Suppressor macrophage treated with lipopolysaccharide for 4 hours (primary cell): ENCODE measurements at regions not wholly inside any gene's neighbourhood (a gene's known extent, or its start where the extent isn't known, plus 50 kb on each side); places are given as distances from the start of the nearest gene placed in this dataset.
"Not testable (repeated sequence)": the region's sequence is repeated elsewhere in the genome, so short reads cannot be mapped to it uniquely, and the experiment has no call there.

Experiments used
- DNase-seq: peaks from one replicate; pipeline ENCODE4 v3.0.0-alpha.2; 2020

DNA sequence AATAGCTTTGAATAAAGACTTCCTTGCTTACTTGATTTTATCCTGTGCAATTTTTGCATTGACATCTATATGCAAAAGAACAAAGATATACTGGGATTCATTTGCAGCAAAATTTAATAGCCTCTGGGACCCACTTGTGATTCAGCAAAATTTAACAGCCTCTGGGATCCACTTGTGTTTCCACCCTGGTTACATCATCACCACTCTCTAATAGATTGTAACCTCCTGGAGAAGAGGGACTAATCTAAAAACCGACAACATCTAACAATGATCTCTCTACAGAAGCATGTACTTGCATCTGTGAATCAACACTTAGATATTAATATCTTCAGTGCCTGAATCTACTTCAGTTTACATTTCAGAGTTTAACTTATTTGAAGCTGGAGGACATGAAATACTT is 202.0 kb upstream of the CPHXL start:
- DNase-seq = no peak

- DNase-seq = no peak
These were observed 202.8 kb upstream of the CPHXL start for GRCh38 chr16:75929046-75929445.

GRCh38 chr16:75931043-75931442 is 204.8 kb upstream of the CPHXL start:
- no peak for DNase-seq

DNA sequence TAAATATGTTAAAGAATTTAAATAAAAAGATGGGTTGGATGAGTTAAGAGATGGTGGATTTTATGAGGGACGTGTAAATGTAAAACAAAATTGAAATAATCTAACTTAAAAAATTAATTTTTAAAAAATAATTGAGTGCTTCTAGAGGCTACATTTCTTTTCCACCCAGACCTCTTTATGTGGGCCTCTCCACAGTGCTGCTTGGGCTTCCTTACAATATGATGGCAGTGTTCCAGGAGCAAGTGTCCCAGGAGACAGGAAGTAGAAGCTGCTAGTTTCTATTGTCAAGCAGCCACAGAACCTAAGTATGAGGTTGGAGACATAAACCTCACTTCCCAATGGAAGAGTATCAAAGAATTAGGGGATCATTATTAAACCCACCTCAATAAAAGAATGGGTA is 205.7 kb upstream of the CPHXL start:
- no peak for DNase-seq

DNA sequence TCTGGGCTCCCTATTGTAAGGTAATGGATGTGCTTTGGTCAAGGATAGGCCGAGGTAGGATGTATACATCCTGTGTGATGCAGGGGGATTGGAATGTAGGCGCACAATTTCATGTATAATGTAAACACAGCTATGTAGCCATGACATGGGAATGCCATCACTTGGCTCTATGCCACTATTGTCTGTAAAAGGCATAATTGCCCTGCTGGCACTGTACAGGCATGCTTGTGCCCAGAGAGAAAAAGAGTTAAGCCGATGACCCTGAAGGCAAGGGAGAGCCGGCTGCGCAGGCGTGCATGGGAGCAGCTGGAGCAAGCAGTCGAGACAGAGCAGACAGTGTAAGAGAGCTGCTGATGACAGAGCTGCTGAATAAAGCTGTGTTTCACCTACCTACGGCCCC is 212.5 kb upstream of the CPHXL start:
- DNase-seq = no peak

DNA sequence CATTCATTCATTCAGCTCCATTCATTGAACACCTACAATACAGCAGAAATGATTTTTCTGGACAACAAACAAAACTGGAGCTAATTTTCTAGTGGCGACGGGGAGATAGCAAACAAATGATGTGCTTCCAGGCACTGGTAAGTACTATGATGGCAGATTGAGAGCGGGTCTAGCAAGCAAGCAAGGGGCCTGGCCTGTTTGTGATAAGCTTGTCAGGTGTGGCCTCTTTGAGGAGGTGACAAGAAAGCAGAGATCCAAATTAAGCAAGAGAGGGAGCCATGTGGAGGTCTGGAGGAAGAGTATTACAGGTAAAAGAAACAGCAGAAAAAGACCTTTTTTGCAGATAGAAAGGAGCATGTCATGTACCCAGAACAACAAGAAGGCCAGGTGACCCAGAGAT is 216.1 kb upstream of the CPHXL start:
- DNase-seq = no peak

DNA sequence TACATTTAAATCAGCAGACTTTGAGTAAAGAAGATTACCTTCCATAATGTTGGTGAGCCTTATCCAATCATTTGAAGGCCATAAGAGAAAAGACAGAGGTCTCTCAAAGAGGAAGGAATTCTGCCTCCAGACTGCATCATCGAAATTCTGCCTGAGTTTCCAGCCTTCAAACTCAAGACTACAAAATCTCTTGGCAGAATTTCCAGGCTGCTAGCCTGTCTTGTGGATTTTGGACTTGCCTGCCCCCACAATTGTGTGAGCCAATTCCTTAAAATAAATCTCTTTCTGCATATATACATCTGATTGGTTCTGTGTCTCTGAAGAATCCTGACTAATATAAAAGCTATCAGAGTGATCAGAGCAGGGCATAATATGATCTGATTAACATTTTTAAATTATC is 216.6 kb upstream of the CPHXL start:
- DNase-seq = no peak

DNA sequence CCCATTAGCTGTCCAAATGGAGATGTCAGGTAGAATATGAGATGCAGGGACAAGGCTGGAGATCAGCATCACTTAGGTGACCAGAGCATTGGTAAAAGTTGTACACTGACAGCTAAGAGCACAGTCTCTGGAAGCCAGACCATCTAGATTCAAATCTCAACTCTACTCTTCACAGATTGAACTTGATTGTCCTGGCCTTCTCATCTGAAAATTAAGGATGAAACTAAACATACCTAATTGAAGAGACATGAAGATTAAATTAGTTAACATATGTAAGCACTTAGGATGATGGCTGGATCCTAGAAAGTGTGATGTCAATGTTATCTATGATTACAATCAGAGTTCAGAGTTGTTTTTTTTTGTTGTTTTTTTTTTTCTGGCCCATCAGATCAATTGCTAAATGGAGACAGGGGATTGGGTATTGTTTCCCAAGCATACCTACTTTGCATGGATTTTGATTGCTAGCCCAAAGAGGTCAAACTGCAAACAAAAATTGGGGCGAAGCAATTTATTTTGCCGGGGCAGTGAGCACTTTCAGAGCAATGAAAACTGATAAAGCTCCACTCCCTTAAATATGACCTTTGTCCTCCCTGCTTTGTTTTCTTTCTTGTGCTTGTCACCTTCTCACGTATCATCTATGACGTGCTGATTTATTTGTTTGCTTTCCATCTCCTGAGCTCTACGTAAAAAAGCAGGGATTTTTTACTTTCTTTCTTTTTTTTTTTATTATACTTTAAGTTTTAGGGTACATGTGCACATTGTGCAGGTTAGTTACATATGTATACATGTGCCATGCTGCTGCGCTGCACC is 217.6 kb upstream of the CPHXL start:
- DNase-seq = no peak

DNA sequence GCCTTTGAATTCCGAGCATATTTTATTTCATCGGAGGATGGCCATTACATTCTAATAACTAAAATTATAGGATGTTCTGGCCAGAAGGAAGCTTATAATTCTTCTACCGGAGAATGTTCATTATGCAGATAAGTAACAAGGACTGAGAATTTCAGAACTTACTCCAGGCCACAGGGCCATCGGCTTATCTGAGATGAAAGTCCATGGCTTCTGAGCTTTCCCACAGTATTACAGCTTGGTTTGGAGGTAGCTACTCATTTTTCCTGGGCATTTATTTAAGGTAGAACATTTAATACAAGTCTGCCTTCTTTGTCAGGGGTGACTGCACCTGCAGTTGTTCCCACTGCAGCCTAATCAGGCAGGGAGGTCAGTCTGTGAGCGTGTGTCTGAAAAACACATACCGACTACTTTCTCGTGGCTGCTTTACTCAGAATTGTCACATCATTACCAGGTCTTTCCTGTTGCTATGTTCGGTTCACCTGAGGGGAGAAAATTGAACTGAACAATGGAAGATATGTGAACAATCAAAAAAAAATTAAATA is 219.7 kb upstream of the CPHXL start:
- no peak for DNase-seq

- no peak for DNase-seq
These were observed 221.4 kb upstream of the CPHXL start for GRCh38 chr16:75947626-75948239.

DNA sequence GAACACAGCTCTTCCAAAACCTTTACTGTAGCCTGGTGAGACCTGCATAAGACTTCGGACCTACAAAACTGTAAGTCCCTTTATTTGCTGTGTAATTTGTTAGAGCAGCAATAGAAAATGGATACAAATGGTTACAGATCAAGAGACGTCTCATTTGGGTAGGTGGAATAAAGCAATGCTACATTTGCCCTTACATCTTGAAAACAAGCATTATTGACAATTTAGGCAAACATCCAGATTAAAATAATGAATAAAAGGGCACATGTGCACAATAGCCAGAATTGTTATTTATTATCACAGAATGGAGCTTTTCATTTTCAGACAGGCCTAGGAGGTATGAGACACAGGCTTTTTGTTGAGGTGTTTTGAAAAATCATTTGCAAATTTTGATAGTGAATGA is 222.2 kb upstream of the CPHXL start:
- no peak for DNase-seq

DNA sequence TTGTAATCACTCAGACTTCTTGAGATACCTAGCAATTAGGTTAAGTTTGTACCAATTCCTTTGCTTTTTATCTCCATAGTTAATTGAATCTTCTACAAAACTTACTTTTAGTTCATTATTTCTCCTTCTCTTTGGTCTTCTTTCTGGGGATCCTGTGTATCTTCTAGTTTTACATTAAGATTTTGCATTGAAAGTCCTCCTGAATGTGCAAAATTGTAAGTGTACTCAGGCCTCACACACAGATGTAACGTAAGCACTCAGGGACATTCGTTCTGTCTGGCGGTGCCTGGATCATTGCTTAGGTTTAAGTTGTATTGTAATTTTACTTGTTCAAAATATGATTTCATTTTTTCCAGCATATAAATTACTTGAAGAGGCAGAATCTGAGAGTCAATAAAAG is 222.6 kb upstream of the CPHXL start:
- DNase-seq = no peak

DNA sequence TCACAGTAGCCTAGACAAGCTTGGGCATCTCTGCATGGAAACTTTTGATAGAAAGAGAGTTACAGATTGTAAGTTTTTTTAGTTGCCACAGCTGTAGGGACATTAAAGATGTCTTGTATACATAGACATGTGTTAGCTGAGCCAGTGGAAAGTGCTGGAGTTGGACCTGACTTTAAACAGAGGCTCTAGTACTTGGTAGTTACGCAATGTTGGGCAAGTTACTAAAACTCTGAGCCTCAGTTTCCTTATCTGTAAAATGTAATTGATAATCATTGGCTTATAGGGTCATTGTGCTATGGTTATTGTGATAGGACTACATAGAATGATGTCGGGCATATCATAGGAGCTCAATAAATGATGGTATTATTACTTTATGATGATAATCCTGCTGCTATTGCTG is 225.8 kb upstream of the CPHXL start:
- DNase-seq = no peak

GRCh38 chr16:75957870-75958269 is 231.6 kb upstream of the CPHXL start:
- DNase-seq = no peak

GRCh38 chr16:75965504-75966374 is 239.4 kb upstream of the CPHXL start:
- no peak for DNase-seq

DNA sequence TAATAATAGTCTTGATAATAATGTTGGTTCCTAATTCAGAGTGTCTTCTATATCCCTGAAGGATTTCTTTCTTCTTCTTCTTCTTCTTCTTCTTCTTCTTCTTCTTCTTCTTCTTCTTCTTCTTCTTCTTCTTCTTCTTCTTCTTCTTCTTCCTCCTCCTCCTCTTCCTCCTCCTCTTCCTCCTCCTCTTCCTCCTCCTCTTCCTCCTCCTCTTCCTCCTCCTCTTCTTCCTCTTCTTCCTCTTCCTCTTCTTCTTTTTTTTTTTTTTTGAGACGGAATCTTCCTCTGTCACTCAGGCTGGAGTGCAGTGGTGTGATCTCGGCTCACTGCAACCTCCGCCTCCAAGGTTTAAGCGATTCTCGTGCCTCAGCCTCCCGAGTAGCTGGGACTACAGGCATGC is 242.8 kb upstream of the CPHXL start:
- DNase-seq = not testable (repeated sequence)

DNA sequence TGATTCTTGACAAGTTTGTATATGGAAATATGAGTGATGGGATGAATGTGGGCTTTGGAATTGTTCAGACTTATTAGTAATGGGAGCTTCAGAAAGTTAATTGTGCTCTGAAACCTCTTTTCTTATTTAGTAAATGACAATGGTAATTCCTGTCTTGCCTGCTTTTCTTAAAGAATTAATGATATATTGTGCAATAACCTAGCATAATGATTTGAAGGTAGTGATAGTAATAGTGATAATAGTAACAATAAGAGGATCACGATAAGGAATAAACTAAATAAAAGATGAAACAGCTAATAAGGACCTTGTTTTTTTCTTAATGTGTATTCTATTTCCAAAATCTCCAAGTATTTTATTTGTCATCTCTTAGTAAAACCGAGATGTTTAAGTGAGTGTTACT is 245.0 kb upstream of the CPHXL start:
- DNase-seq = no peak

DNA sequence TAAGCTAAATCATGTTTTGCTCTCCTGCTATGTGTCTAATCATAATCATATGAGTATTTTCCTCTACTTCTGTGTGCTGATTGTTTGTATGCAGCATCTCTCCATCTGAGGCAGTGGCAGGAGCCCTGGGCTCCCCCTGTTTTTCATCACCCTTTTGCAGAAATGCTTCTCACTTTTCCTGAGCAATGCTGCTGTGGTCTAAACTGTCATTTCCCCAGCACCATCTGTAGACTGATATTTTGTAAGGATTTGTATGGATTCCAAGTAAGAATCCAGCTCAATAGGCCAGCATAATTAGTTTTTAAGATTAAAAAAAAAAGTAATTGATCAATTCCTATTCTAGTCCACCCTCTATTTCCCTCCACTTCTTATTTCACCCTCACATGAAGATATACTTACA is 257.0 kb upstream of the CPHXL start:
- no peak for DNase-seq

- no peak for DNase-seq
These were observed 257.6 kb upstream of the CPHXL start for GRCh38 chr16:75983741-75984381.

- no peak for DNase-seq
These were observed 261.0 kb upstream of the CPHXL start for GRCh38 chr16:75987323-75987722.

DNA sequence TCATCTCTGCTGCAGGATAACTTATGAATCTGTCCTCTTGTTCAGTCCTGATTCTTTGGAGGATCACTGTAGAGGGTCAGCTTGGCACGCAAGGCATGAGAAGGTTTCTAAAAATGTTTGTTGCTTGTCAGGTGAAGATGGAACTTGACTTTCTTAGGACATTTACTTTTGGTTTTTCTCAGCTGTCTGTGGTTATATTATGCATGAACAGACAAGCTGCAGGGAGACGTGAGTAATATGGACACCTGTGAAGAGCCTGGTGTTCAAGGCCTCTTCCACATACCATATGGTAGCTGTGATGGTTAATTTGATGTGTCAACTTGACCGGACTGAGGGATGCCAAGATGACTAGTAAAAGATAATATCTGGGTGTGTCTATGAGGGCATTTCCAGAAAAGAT is 270.2 kb upstream of the CPHXL start:
- no peak for DNase-seq

GRCh38 chr16:75997606-75998005 is 271.3 kb upstream of the CPHXL start:
- no peak for DNase-seq

GRCh38 chr16:76007645-76008044 is 269.6 kb upstream of the CNTNAP4 start:
- DNase-seq = no peak
